ENCODE measurements at regions not wholly inside any gene's neighbourhood (a gene's known extent, or its start where the extent isn't known, plus 50 kb on each side); places are given as distances from the start of the nearest gene placed in this dataset.

DNA sequence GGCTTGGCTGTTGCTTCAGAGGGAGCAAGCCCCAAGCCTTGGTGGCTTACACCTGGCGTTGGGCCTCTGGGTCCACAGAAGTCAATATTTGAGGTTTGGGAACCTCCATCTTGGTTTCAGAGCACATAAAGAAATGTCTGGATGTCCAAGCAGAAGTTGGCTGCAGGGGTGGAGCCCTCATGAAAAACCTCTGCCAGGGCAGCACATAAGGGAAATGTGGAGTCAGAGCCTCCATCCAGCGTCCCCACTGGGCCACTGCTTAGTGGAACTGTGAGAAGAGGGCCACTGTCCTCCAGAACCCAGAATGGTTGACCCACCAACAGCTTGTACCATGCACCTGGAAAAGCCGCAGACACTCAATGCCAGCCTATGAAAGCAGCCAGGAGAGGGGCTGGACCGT is 573.5 kb upstream of the ZWINT start:
- peaks cover 0 to 11% (median 0%) of the 10 kb centered on the region in 4 donors for H3K9me3 ChIP-seq
- H3K4me3 ChIP-seq, result no peak overlapping the region
- no peaks in the 10 kb centered on the region for H3K36me3 ChIP-seq
- H3K4me1 ChIP-seq, result no peaks in the 10 kb centered on the region
- TF ChIP-seq EP300 (IDR thresholded peaks at IDR 0.05) (no peak), POLR2A (IDR thresholded peaks at IDR 0.05) (no peak)
- TF ChIP-seq, protein P1, sequence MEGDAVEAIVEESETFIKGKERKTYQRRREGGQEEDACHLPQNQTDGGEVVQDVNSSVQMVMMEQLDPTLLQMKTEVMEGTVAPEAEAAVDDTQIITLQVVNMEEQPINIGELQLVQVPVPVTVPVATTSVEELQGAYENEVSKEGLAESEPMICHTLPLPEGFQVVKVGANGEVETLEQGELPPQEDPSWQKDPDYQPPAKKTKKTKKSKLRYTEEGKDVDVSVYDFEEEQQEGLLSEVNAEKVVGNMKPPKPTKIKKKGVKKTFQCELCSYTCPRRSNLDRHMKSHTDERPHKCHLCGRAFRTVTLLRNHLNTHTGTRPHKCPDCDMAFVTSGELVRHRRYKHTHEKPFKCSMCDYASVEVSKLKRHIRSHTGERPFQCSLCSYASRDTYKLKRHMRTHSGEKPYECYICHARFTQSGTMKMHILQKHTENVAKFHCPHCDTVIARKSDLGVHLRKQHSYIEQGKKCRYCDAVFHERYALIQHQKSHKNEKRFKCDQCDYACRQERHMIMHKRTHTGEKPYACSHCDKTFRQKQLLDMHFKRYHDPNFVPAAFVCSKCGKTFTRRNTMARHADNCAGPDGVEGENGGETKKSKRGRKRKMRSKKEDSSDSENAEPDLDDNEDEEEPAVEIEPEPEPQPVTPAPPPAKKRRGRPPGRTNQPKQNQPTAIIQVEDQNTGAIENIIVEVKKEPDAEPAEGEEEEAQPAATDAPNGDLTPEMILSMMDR (IDR thresholded peaks at IDR 0.05), result no peak
- WGBS, 2 donors, result 78 to 92% methylated on average over 4 of the region's 4 CpGs
- no peak overlapping the region for H3K27ac ChIP-seq
- H3K27me3 ChIP-seq, result no peaks in the 10 kb centered on the region
- DNase-seq (ENCODE audit: low spot score in 2 of 2), result no peak

GRCh38 chr10:56928714-56929113 is 567.7 kb upstream of the ZWINT start:
- H3K4me3 ChIP-seq, result no peak overlapping the region
- TF ChIP-seq EP300 (IDR thresholded peaks at IDR 0.05) (no peak), POLR2A (IDR thresholded peaks at IDR 0.05) (no peak)
- TF ChIP-seq, protein P1 (IDR thresholded peaks at IDR 0.05), result no peak
- no peak overlapping the region for H3K27ac ChIP-seq
- H3K27me3 ChIP-seq, result no peaks in the 10 kb centered on the region
- no peak for DNase-seq (ENCODE audit: low spot score in 2 of 2)
- 32 to 40% methylated on average over 1 of the region's 1 CpG for WGBS, 2 donors
- peaks cover 0 to 6% (median 0%) of the 10 kb centered on the region in 4 donors for H3K9me3 ChIP-seq
- H3K4me1 ChIP-seq, result no peaks in the 10 kb centered on the region
- H3K36me3 ChIP-seq, result no peaks in the 10 kb centered on the region

GRCh38 chr10:56927701-56928100 is 566.6 kb upstream of the ZWINT start:
- H3K4me1 ChIP-seq, result no peaks in the 10 kb centered on the region
- H3K4me3 ChIP-seq, result no peak overlapping the region
- H3K36me3 ChIP-seq, result no peaks in the 10 kb centered on the region
- 53 to 70% methylated on average over 2 of the region's 2 CpGs for WGBS, 2 donors
- peaks cover 0 to 11% (median 0%) of the 10 kb centered on the region in 4 donors for H3K9me3 ChIP-seq
- DNase-seq (ENCODE audit: low spot score in 2 of 2), result no peak
- H3K27ac ChIP-seq, result no peak overlapping the region
- no peaks in the 10 kb centered on the region for H3K27me3 ChIP-seq
- TF ChIP-seq, protein P1 (IDR thresholded peaks at IDR 0.05), result no peak
- TF ChIP-seq EP300 (IDR thresholded peaks at IDR 0.05) (no peak), POLR2A (IDR thresholded peaks at IDR 0.05) (no peak)

- Histone ChIP-seq H3K27me3 (no peaks in the 10 kb centered on the region), H3K4me3 (no peak overlapping the region), H3K27ac (no peak overlapping the region), H3K36me3 (no peaks in the 10 kb centered on the region), H3K9me3 (peaks cover 0 to 11% (median 0%) of the 10 kb centered on the region in 4 donors), H3K4me1 (no peaks in the 10 kb centered on the region)
- 87 to 89% methylated on average over 11 of the region's 11 CpGs for WGBS, 2 donors
- TF ChIP-seq POLR2A (IDR thresholded peaks at IDR 0.05) (no peak), EP300 (IDR thresholded peaks at IDR 0.05) (no peak)
- TF ChIP-seq, protein P1 (IDR thresholded peaks at IDR 0.05), result no peak
- no peak for DNase-seq (ENCODE audit: low spot score in 2 of 2)
These were observed 559.7 kb upstream of the ZWINT start for GRCh38 chr10:56920601-56921261.

GRCh38 chr10:56912043-56912442 is 551.0 kb upstream of the ZWINT start:
- Histone ChIP-seq H3K36me3 (no peaks in the 10 kb centered on the region), H3K4me3 (no peak overlapping the region), H3K27ac (no peak overlapping the region), H3K9me3 (no peaks in the 10 kb centered on the region), H3K27me3 (no peaks in the 10 kb centered on the region), H3K4me1 (no peaks in the 10 kb centered on the region)
- WGBS, 2 donors, result 84 to 92% methylated on average over 2 of the region's 2 CpGs
- TF ChIP-seq, protein P1 (IDR thresholded peaks at IDR 0.05), result no peak
- TF ChIP-seq POLR2A (IDR thresholded peaks at IDR 0.05), result no peak
- TF ChIP-seq EP300 (IDR thresholded peaks at IDR 0.05), result no peak
- no peak for DNase-seq (ENCODE audit: low spot score in 2 of 2)

Data from tibial nerve (tissue), 4 donors.